ENCODE measurements at regions not wholly inside any gene's neighbourhood (a gene's known extent, or its start where the extent isn't known, plus 50 kb on each side); places are given as distances from the start of the nearest gene placed in this dataset.

DNA sequence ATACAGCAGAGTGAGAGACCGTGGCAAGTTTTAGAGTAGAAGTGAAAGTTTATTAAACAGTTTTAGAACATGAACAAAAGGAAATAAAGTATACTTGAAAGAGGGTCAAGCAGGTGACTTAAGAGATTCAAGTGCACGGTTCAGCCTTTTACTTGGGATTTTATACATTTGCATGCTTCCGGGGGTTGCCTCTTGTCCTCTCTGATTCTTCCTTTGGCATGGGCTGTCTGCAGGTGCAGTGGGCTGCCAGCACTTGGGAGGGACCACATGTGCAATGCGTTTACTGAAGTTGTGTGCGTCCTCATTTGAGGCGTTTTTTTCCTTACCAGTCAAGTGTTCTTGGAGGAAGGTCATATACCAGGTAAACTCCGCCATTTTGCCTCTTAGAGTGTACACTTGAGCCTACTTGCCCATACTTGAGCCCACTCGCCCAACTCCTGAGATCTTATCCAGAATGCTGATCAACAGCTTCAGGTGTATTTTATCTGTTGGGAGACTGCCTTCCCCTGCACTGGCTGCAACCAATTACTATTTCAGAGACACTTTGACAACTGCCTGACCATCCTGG lies 195.2 kb downstream of the IRX5 start:
- Histone ChIP-seq H3K36me3 (no peaks in the 10 kb centered on the region), H3K27me3 (no peaks in the 10 kb centered on the region), H3K27ac (no peak overlapping the region), H3K4me1 (no peaks in the 10 kb centered on the region), H3K9ac (ENCODE audit: low read depth in 2 of 2, low read length in 2 of 2) (no peak overlapping the region), H3K4me3 (no peak overlapping the region), H3K9me3 (no peaks in the 10 kb centered on the region)
- TF ChIP-seq, protein P1, sequence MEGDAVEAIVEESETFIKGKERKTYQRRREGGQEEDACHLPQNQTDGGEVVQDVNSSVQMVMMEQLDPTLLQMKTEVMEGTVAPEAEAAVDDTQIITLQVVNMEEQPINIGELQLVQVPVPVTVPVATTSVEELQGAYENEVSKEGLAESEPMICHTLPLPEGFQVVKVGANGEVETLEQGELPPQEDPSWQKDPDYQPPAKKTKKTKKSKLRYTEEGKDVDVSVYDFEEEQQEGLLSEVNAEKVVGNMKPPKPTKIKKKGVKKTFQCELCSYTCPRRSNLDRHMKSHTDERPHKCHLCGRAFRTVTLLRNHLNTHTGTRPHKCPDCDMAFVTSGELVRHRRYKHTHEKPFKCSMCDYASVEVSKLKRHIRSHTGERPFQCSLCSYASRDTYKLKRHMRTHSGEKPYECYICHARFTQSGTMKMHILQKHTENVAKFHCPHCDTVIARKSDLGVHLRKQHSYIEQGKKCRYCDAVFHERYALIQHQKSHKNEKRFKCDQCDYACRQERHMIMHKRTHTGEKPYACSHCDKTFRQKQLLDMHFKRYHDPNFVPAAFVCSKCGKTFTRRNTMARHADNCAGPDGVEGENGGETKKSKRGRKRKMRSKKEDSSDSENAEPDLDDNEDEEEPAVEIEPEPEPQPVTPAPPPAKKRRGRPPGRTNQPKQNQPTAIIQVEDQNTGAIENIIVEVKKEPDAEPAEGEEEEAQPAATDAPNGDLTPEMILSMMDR (IDR thresholded peaks at IDR 0.05): no peak
- intact Hi-C loops (cut with DNase I): no loop called here
- no peak for DNase-seq

DNA sequence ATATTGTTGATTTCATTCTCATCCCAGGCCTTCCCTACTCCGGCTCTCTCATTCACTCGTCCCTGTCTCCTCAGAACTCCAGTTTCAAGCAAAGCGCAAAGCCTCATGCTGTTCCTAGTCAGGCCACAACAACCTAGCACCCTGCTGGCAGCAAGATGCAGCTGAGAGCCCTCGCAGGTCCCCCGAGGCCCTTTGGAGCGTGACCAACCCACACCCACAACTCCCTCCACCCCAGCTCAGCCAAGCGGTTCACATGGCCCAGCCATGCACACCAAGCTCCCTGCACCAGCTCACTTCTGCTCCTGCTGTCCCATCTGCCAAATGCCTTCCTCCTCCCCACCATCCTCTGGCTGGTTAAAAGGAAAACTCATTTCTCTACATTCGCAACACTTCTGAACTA lies 195.8 kb downstream of the IRX5 start:
- Histone ChIP-seq H3K9me3 (no peaks in the 10 kb centered on the region), H3K9ac (ENCODE audit: low read depth in 2 of 2, low read length in 2 of 2) (no peak overlapping the region), H3K4me3 (no peak overlapping the region), H3K4me1 (no peaks in the 10 kb centered on the region), H3K27me3 (no peaks in the 10 kb centered on the region), H3K36me3 (no peaks in the 10 kb centered on the region), H3K27ac (no peak overlapping the region)
- DNase-seq: no peak
- intact Hi-C loops (cut with DNase I): no loop called here
- TF ChIP-seq, protein P1 (IDR thresholded peaks at IDR 0.05): no peak

- Histone ChIP-seq H3K4me1 (no peaks in the 10 kb centered on the region), H3K36me3 (no peaks in the 10 kb centered on the region), H3K9ac (ENCODE audit: low read depth in 2 of 2, low read length in 2 of 2) (no peak overlapping the region), H3K9me3 (no peaks in the 10 kb centered on the region), H3K27ac (no peak overlapping the region), H3K4me3 (no peak overlapping the region), H3K27me3 (no peaks in the 10 kb centered on the region)
- DNase-seq: no peak
- intact Hi-C loops (cut with DNase I): no loop called here
- TF ChIP-seq, protein P1 (IDR thresholded peaks at IDR 0.05): no peak
Measured at GRCh38 chr16:55130456-55130855, 193.5 kb upstream of the IRX6 start.

GRCh38 chr16:55130911-55131310 lies 193.1 kb upstream of the IRX6 start:
- H3K9ac ChIP-seq (ENCODE audit: low read depth in 2 of 2, low read length in 2 of 2): no peak overlapping the region
- no peaks in the 10 kb centered on the region for H3K9me3 ChIP-seq
- no peak for DNase-seq
- H3K27ac ChIP-seq: no peak overlapping the region
- intact Hi-C loops (cut with DNase I): no loop called here
- no peaks in the 10 kb centered on the region for H3K36me3 ChIP-seq
- H3K4me3 ChIP-seq: no peak overlapping the region
- no peaks in the 10 kb centered on the region for H3K4me1 ChIP-seq
- TF ChIP-seq, protein P1 (IDR thresholded peaks at IDR 0.05): no peak
- no peaks in the 10 kb centered on the region for H3K27me3 ChIP-seq

GRCh38 chr16:55133654-55134053 lies 190.3 kb upstream of the IRX6 start:
- no peaks in the 10 kb centered on the region for H3K4me1 ChIP-seq
- intact Hi-C loops (cut with DNase I): no loop called here
- H3K9me3 ChIP-seq: no peaks in the 10 kb centered on the region
- H3K36me3 ChIP-seq: no peaks in the 10 kb centered on the region
- no peak for DNase-seq
- no peak overlapping the region for H3K4me3 ChIP-seq
- H3K27ac ChIP-seq: no peak overlapping the region
- no peak overlapping the region for H3K9ac ChIP-seq (ENCODE audit: low read depth in 2 of 2, low read length in 2 of 2)
- no peaks in the 10 kb centered on the region for H3K27me3 ChIP-seq
- TF ChIP-seq, protein P1 (IDR thresholded peaks at IDR 0.05): no peak
